ENCODE measurements at regions not wholly inside any gene's neighbourhood (a gene's known extent, or its start where the extent isn't known, plus 50 kb on each side); places are given as distances from the start of the nearest gene placed in this dataset.

DNA sequence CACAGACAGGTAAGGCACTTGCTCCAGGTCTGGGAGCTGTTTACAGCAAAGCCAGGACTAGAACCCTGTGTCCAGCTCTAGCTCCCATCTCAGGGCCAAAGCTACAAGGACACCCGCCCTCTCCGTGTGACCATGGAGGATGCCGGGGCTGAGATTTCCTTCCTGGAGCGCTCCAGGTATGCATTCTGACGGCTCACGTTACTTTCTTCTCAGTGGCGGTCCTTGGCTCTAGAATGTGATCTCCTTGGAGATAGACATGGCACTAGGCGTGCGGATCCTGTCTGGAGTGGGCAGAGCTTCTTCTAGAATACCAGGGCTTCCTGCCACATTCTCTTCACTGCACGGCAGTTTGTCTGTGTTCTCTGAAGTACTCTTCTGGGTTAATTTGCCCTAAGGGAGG lies 185.7 kb downstream of the OPA1 start:
- TF ChIP-seq POLR2A (IDR thresholded peaks at IDR 0.05) (no peak), EP300 (IDR thresholded peaks at IDR 0.05) (no peak)
- TF ChIP-seq, protein P1, sequence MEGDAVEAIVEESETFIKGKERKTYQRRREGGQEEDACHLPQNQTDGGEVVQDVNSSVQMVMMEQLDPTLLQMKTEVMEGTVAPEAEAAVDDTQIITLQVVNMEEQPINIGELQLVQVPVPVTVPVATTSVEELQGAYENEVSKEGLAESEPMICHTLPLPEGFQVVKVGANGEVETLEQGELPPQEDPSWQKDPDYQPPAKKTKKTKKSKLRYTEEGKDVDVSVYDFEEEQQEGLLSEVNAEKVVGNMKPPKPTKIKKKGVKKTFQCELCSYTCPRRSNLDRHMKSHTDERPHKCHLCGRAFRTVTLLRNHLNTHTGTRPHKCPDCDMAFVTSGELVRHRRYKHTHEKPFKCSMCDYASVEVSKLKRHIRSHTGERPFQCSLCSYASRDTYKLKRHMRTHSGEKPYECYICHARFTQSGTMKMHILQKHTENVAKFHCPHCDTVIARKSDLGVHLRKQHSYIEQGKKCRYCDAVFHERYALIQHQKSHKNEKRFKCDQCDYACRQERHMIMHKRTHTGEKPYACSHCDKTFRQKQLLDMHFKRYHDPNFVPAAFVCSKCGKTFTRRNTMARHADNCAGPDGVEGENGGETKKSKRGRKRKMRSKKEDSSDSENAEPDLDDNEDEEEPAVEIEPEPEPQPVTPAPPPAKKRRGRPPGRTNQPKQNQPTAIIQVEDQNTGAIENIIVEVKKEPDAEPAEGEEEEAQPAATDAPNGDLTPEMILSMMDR (IDR thresholded peaks at IDR 0.05), result no peak
